Psoas muscle (tissue), 7 donors: ENCODE measurements at regions not wholly inside any gene's neighbourhood (a gene's known extent, or its start where the extent isn't known, plus 50 kb on each side); places are given as distances from the start of the nearest gene placed in this dataset.
"Not testable (repeated sequence)": the region's sequence is repeated elsewhere in the genome, so short reads cannot be mapped to it uniquely, and the experiment has no call there.

Experiments
- ATAC-seq, 4 donors: fragments of 200-7000 bp; cut with Tn5 transposase; one replicate each; pipeline ENCODE4 v1.9.1; 2020; ENCODE audit warnings: moderate library complexity in 3 of 4, mild to moderate bottlenecking in 2 of 4
- DNase-seq, 2 donors: peaks; one replicate each; pipeline ENCODE4 v3.0.0-alpha.2; 2020
- H3K27ac ChIP-seq: fragments of 200-600 bp; one replicate; pipeline ENCODE4 v1.8.0; 2022
- H3K27me3 ChIP-seq, 3 donors: fragments of 200-600 bp in 1 of 3; one replicate each; pipeline versions ENCODE4 v1.6.1 to v1.8.0; 2013 to 2022; ENCODE audit warnings: low read length in 2 of 3, mild to moderate bottlenecking in 2 of 3, moderate library complexity in 1 of 3; ENCODE audit not compliant: insufficient read depth in 3 of 3
- H3K36me3 ChIP-seq, 2 donors: fragments of 200-600 bp in 1 of 2; one replicate each; pipeline versions ENCODE4 v1.6.1 to v1.8.0; 2013 to 2022; ENCODE audit warnings: low read depth in 1 of 2, mild to moderate bottlenecking in 1 of 2, moderate library complexity in 1 of 2; ENCODE audit not compliant: insufficient read depth in 1 of 2
- H3K4me1 ChIP-seq: fragments of 200-600 bp; one replicate; pipeline ENCODE4 v1.8.0; 2022
- H3K4me3 ChIP-seq: fragments of 200-600 bp; one replicate; pipeline ENCODE4 v1.8.0; 2022; ENCODE audit warnings: mild to moderate bottlenecking
- H3K9me3 ChIP-seq: fragments of 200-600 bp; one replicate; pipeline ENCODE4 v1.8.0; 2022
- CTCF ChIP-seq: fragments of 200-600 bp; IDR thresholded peaks from one replicate; pipeline ENCODE4 v1.8.0; 2022; ENCODE audit warnings: antibody characterized with exemption
- WGBS, 3 donors: extraction: QIAGEN DNeasy Blood & Tissue Kit; methylation state at CpG; one replicate each; pipeline versions ENCODE4 v1.1.6 to v1.1.7; 2013; 5-methylcytosine and 5-hydroxymethylcytosine counted together
- intact Hi-C, 2 donors: fragments of 100-400 bp; cut with DNase I; formaldehyde crosslinking; loops; one replicate each; pipeline versions ENCODE4 v1.11.0 to v1.14.2; 2022
- donor health status: healthy with polysubstance abuse.
- donor health status: DM: no; HTN: no; CAD: no; lungs with moderate emphysema.
- donor health status: Bipolar disorder and iron deficiency.
- donor health status: healthy.
- donor health status: DM: yes; HTN: yes; CAD: no.
- donor health status: DM: no; HTN: no; CAD: no.
- donor health status: DM: yes; HTN: yes; CAD: no.

- intact Hi-C loops: no loop called here
- no peaks in the 10 kb centered on the region for H3K27me3 ChIP-seq
- no peak overlapping the region for H3K27ac ChIP-seq
- no peaks in the 10 kb centered on the region for H3K4me1 ChIP-seq
- no peaks in the 10 kb centered on the region for H3K9me3 ChIP-seq
- 71 to 79% (median 77%) methylated on average over 7 of the region's 7 CpGs for WGBS, 3 donors
- TF ChIP-seq CTCF: no peak
- no peaks in the 10 kb centered on the region for H3K36me3 ChIP-seq
- no peak overlapping the region for H3K4me3 ChIP-seq
- ATAC-seq (no peak), DNase-seq (no peak)
These were observed 922.0 kb downstream of the NLGN4X start for GRCh38 chrX:5306654-5307121.

- 37 to 42% (median 41%) methylated on average over 6 of the region's 6 CpGs for WGBS, 3 donors
- Histone ChIP-seq H3K36me3 (no peaks in the 10 kb centered on the region), H3K27ac (no peak overlapping the region), H3K4me3 (no peak overlapping the region), H3K9me3 (no peaks in the 10 kb centered on the region), H3K4me1 (no peaks in the 10 kb centered on the region), H3K27me3 (no peaks in the 10 kb centered on the region)
- ATAC-seq: no peak
- intact Hi-C loops: no loop called here
- no peak for TF ChIP-seq CTCF
- DNase-seq: no peak
These were observed 923.2 kb downstream of the NLGN4X start for GRCh38 chrX:5305452-5305851.

GRCh38 chrX:5295004-5295403 lies 933.7 kb downstream of the NLGN4X start:
- intact Hi-C loops: no loop called here
- Histone ChIP-seq H3K27ac (no peak overlapping the region), H3K4me1 (no peaks in the 10 kb centered on the region), H3K36me3 (no peaks in the 10 kb centered on the region), H3K9me3 (peaks cover 7% of the 10 kb centered on the region), H3K27me3 (no peaks in the 10 kb centered on the region), H3K4me3 (no peak overlapping the region)
- TF ChIP-seq CTCF: no peak
- WGBS, 3 donors: 91 to 93% (median 93%) methylated on average over 6 of the region's 6 CpGs
- DNase-seq: no peak
- ATAC-seq: no peak

GRCh38 chrX:5290635-5291034 lies 938.0 kb downstream of the NLGN4X start:
- Histone ChIP-seq H3K4me1 (no peaks in the 10 kb centered on the region), H3K27me3 (no peaks in the 10 kb centered on the region), H3K9me3 (peaks cover 11% of the 10 kb centered on the region), H3K27ac (no peak overlapping the region), H3K4me3 (no peak overlapping the region), H3K36me3 (no peaks in the 10 kb centered on the region)
- no peak for TF ChIP-seq CTCF
- WGBS, 3 donors: 45 to 60% (median 57%) methylated on average over 5 of the region's 5 CpGs
- intact Hi-C loops: no loop called here
- no peak for DNase-seq
- ATAC-seq: no peak

GRCh38 chrX:5289949-5290348 lies 938.7 kb downstream of the NLGN4X start:
- intact Hi-C loops, H3K36me3 ChIP-seq, H3K27me3 ChIP-seq, H3K9me3 ChIP-seq, ATAC-seq, H3K4me1 ChIP-seq, H3K4me3 ChIP-seq, H3K27ac ChIP-seq, DNase-seq: not testable (repeated sequence)
- whole genome bisulfite sequencing, 3 donors: 73 to 85% (median 76%) methylated on average over 1 of the region's 1 CpG
